ENCODE measurements at regions not wholly inside any gene's neighbourhood (a gene's known extent, or its start where the extent isn't known, plus 50 kb on each side); places are given as distances from the start of the nearest gene placed in this dataset.
A peak's percentile ranks its signal among the peaks of the same experiment; 100 is the strongest.

DNA sequence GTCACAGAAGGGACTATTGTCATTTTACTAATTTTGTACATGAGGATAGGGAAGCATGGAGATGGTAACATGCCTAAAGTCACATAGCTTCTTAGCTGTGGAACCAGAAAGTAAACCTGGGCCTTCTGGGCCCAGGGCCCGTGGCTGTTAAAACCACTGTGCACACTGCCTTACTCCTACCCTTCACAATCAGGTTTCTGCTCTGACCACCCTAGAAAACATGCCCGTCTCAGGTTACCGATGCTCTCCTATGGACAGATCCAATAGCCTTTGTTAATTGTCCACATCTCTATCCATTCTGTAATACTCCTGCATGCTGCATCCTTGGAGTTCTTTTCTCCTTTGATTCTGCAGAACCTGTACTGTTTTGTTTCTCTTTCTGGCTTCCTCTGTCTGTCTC is 79.0 kb upstream of the TACR1 start:
- Histone ChIP-seq H3K4me1 (no peaks in the 10 kb centered on the region), H3K27ac (no peak overlapping the region), H3K4me3 (no peak overlapping the region), H3K9me3 (no peaks in the 10 kb centered on the region), H3K27me3 (no peaks in the 10 kb centered on the region), H3K36me3 (no peaks in the 10 kb centered on the region)
- ATAC-seq (no peak), DNase-seq (no peak)
- intact Hi-C loops (cut with DNase I): no loop called here
- TF ChIP-seq, protein P1, sequence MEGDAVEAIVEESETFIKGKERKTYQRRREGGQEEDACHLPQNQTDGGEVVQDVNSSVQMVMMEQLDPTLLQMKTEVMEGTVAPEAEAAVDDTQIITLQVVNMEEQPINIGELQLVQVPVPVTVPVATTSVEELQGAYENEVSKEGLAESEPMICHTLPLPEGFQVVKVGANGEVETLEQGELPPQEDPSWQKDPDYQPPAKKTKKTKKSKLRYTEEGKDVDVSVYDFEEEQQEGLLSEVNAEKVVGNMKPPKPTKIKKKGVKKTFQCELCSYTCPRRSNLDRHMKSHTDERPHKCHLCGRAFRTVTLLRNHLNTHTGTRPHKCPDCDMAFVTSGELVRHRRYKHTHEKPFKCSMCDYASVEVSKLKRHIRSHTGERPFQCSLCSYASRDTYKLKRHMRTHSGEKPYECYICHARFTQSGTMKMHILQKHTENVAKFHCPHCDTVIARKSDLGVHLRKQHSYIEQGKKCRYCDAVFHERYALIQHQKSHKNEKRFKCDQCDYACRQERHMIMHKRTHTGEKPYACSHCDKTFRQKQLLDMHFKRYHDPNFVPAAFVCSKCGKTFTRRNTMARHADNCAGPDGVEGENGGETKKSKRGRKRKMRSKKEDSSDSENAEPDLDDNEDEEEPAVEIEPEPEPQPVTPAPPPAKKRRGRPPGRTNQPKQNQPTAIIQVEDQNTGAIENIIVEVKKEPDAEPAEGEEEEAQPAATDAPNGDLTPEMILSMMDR (IDR thresholded peaks at IDR 0.05): no peak

DNA sequence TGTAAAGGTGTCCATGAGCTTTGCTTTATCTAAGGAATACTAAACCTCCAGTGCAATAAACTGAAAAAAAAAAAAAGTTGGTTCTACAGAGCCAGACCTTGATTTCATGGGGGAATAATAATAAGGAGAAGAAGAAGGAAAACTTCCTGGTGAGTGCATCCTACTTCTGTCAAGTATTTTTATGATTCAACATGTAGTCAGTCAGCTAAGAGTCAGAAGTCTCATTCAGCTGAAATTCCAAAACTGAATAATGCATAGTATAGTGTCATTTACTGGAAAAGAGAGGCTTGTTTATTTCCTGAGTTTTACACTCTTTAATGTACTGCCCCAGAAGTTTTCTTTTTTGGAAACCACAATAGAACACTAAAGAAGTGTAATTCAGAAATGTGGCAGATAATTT is 77.8 kb upstream of the TACR1 start:
- H3K27ac ChIP-seq: no peak overlapping the region
- no peaks in the 10 kb centered on the region for H3K9me3 ChIP-seq
- H3K36me3 ChIP-seq: no peaks in the 10 kb centered on the region
- TF ChIP-seq, protein P1 (IDR thresholded peaks at IDR 0.05): no peak
- intact Hi-C loops (cut with DNase I): no loop called here
- no peaks in the 10 kb centered on the region for H3K4me1 ChIP-seq
- no peak overlapping the region for H3K4me3 ChIP-seq
- H3K27me3 ChIP-seq: no peaks in the 10 kb centered on the region
- DNase-seq (no peak), ATAC-seq (peak; percentile 71)

DNA sequence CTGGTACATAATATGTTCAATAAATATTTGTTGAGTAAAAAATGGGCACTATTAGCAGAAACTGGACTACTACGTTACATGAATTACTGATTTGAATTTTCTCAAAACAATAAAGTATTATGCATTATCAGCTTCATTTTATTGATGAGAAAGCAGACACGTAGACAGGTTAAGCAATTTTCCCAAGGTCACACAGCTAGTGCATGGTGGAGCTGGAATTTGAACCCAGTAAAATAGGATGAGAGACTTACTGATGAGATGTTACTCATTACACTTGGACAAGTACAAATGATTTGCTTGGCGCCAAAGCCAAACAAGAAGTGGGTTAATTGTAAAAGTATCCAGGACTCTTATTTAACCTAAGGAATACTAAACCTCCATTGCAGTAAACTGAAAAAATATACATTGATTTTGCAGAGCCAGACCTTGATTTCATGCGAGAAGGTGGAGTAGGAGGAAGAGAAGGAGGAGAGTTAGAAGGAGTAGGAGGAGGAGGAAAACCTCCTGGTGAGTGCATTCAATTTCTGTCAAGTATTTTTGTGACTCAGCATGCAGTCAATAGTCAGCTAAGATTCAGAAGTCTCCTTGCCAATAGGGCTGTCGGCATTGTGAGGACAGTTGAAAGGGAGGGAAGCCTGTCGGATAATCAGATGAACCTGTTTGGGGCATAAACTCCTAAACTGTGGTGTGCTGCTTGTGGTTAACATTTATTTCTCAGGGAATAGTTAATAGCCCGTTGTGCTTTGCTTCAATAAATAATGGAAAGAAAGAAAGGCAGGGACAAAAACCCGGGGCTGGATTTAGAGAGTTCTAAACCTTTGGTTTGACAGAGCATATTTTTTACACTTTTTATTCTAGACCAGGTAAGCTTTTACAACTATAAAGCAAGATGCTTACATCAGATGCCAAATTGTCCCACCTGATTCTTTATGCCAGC is 77.0 kb upstream of the TACR1 start:
- ATAC-seq (peak; percentile 76), DNase-seq (no peak)
- no peaks in the 10 kb centered on the region for H3K9me3 ChIP-seq
- H3K4me3 ChIP-seq: no peak overlapping the region
- H3K36me3 ChIP-seq: no peaks in the 10 kb centered on the region
- intact Hi-C loops (cut with DNase I): no loop called here
- TF ChIP-seq, protein P1 (IDR thresholded peaks at IDR 0.05): no peak
- H3K27ac ChIP-seq: no peak overlapping the region
- no peaks in the 10 kb centered on the region for H3K4me1 ChIP-seq
- no peaks in the 10 kb centered on the region for H3K27me3 ChIP-seq

DNA sequence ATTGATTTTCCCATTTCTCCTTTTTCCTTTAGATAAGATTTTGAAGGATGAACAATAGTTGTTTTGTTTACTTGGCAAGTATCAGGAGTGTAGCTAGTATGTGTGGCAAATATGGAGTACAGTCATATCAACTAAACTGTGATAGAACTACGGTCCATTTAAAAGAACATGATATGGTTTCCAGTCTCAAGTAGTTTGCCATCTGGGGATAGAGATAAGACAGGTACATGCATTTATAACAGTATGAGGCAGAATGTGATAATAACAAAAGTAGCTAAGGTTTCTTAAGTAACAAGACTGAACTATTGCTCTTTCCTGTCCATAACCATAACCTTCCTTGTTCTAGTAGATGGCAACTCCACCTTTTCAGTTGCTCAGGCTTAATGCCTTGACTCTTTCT is 75.6 kb upstream of the TACR1 start:
- Histone ChIP-seq H3K4me1 (no peaks in the 10 kb centered on the region), H3K27me3 (no peaks in the 10 kb centered on the region), H3K27ac (no peak overlapping the region), H3K9me3 (no peaks in the 10 kb centered on the region), H3K36me3 (no peaks in the 10 kb centered on the region), H3K4me3 (no peak overlapping the region)
- TF ChIP-seq, protein P1 (IDR thresholded peaks at IDR 0.05): no peak
- no peak for ATAC-seq
- no peak for DNase-seq
- intact Hi-C loops (cut with DNase I): no loop called here

DNA sequence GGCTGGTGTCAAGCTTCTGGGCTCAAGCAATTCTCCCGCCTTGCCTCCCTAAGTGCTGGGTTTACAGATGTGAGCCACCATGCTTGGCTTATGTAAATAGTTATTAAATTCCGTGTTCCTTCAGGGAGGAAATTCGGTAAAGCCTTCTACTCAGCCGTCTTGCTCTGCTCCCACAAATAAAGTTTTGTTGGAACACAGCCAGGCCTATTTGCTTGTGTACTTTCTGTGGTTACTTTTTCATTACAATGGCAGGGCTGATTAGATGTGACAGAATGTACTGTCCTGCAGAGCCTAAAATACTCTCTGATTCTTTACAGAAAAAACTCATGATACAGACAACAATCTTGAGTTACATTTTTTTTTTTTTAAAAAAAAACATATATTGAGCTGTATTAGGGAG is 68.8 kb upstream of the TACR1 start:
- no peaks in the 10 kb centered on the region for H3K27me3 ChIP-seq
- H3K9me3 ChIP-seq: no peaks in the 10 kb centered on the region
- H3K36me3 ChIP-seq: no peaks in the 10 kb centered on the region
- TF ChIP-seq, protein P1 (IDR thresholded peaks at IDR 0.05): no peak
- no peak overlapping the region for H3K27ac ChIP-seq
- H3K4me3 ChIP-seq: no peak overlapping the region
- DNase-seq: no peak
- H3K4me1 ChIP-seq: no peaks in the 10 kb centered on the region
- intact Hi-C loops (cut with DNase I): no loop called here
- no peak for ATAC-seq

Data from left lung (tissue), 4 donors.